Esophagus muscularis mucosa (tissue), 4 donors: ENCODE measurements at regions not wholly inside any gene's neighbourhood (a gene's known extent, or its start where the extent isn't known, plus 50 kb on each side); places are given as distances from the start of the nearest gene placed in this dataset.

Experiments
- DNase-seq: peaks from one replicate; pipeline ENCODE4 v3.0.0-alpha.2; 2017; ENCODE audit errors: extremely low spot score
- H3K27ac ChIP-seq, 4 donors: fragments of 200-600 bp; sonication (generic); replicated peaks in 1 of 4; 1 replicate in 3 of 4; 2 replicates in 1 of 4; pipeline ENCODE4 v1.5.1; 2016 to 2019; ENCODE audit warnings: mild to moderate bottlenecking in 1 of 4
- H3K27me3 ChIP-seq, 4 donors: fragments of 200-600 bp; sonication (generic); one replicate each; pipeline versions ENCODE4 v1.5.1 to v1.6.0; 2016 to 2019
- H3K36me3 ChIP-seq, 4 donors: fragments of 200-600 bp; sonication (generic); one replicate each; pipeline ENCODE4 v1.5.1; 2016 to 2019
- H3K4me1 ChIP-seq, 4 donors: fragments of 200-600 bp; sonication (generic); one replicate each; pipeline ENCODE4 v1.5.1; 2016 to 2019
- H3K4me3 ChIP-seq, 4 donors: fragments of 200-600 bp; sonication (generic); 1 replicate in 2 of 4; 2 replicates in 2 of 4; pipeline ENCODE4 v1.5.1; 2016 to 2019; ENCODE audit warnings: mild to moderate bottlenecking in 4 of 4, moderate library complexity in 1 of 4
- H3K9me3 ChIP-seq, 4 donors: fragments of 200-600 bp; sonication (generic); 1 replicate in 3 of 4; 2 replicates in 1 of 4; pipeline ENCODE4 v1.5.1; 2016 to 2019
- EP300 ChIP-seq: sonication (generic); formaldehyde crosslinking; IDR thresholded peaks from one replicate; pipeline ENCODE4 v1.6.1; 2017; ENCODE audit warnings: antibody characterized with exemption
- POLR2A ChIP-seq: fragments of 450-650 bp; IDR thresholded peaks from one replicate; pipeline ENCODE4 v1.6.1; 2017; ENCODE audit warnings: antibody characterized with exemption, moderate library complexity, mild to moderate bottlenecking, low read depth
- POLR2AphosphoS5 ChIP-seq, 2 donors: sonication (generic); formaldehyde crosslinking; IDR thresholded peaks; one replicate each; pipeline ENCODE4 v1.6.1; 2017; ENCODE audit warnings: antibody characterized with exemption in 2 of 2
- WGBS: methylation state at CpG from one replicate; pipeline ENCODE4 v1.1.5; 2018; 5-methylcytosine and 5-hydroxymethylcytosine counted together
- intact Hi-C: fragments of 100-400 bp; cut with DNase I; formaldehyde crosslinking; loops from one replicate; pipeline ENCODE4 v1.15.1; 2023
- TF ChIP-seq, protein P1 (sequence below), 3 experiments: fragments of 200-600 bp in 2 of 3; fragments of 450-650 bp in 1 of 3; sonication (generic) in 2 of 3; IDR thresholded peaks; one replicate each; pipeline ENCODE4 v1.5.1; 2017 to 2019; ENCODE audit warnings: antibody characterized with exemption in 3 of 3, mild to moderate bottlenecking in 2 of 3, moderate library complexity in 1 of 3

DNA sequence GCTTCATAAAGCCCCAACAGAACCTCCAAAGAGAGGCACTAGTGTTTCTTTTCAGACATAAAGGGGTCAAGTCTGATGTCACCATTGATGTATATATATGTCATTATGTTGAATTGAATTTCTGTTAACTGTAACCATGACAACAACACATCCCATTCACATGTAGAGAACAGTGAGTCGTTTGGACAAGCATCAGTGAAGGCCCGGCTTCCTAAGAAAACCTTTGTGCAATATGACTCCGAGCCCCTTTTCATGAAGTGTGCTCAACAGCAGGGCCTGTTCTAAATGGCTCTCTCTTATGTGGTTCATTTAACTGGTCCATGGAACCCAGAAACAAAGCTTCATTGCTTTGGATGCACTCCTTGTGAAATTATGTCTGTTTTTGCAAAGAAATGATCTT, 67.2 kb upstream of the UBL3 start:
- Histone ChIP-seq H3K27ac (no peak overlapping the region), H3K4me3 (no peak overlapping the region), H3K9me3 (no peaks in the 10 kb centered on the region), H3K27me3 (no peaks in the 10 kb centered on the region), H3K4me1 (peaks cover 0 to 22% (median 14%) of the 10 kb centered on the region in 4 donors), H3K36me3 (no peaks in the 10 kb centered on the region)
- DNase-seq = no peak
- WGBS = 86% methylated on average over 3 of the region's 3 CpGs
- intact Hi-C loops = no loop called here
- TF ChIP-seq, protein P1, sequence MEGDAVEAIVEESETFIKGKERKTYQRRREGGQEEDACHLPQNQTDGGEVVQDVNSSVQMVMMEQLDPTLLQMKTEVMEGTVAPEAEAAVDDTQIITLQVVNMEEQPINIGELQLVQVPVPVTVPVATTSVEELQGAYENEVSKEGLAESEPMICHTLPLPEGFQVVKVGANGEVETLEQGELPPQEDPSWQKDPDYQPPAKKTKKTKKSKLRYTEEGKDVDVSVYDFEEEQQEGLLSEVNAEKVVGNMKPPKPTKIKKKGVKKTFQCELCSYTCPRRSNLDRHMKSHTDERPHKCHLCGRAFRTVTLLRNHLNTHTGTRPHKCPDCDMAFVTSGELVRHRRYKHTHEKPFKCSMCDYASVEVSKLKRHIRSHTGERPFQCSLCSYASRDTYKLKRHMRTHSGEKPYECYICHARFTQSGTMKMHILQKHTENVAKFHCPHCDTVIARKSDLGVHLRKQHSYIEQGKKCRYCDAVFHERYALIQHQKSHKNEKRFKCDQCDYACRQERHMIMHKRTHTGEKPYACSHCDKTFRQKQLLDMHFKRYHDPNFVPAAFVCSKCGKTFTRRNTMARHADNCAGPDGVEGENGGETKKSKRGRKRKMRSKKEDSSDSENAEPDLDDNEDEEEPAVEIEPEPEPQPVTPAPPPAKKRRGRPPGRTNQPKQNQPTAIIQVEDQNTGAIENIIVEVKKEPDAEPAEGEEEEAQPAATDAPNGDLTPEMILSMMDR (IDR thresholded peaks at IDR 0.05) = no peak
- TF ChIP-seq POLR2A (no peak), EP300 (no peak), POLR2AphosphoS5 (IDR thresholded peaks at IDR 0.05) (no peak)

DNA sequence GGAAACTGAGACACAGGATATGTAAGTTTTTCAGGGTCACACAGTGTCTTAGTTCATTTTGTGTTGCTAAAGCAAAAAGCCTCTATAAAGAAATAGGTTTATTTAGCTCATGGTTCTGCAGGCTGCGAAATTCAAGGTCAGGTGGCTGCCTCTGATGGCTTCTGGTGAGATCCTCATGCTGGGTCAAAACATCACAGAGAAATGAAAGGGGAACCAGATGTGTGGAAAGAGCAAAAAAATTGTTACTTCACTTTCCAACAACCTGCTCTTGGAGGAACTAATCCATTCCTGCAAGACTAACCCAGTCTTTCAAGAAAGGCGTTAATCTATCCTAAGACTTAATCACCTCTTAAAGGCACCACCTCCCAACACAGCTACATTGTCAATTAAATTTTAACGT, 64.2 kb upstream of the UBL3 start:
- Histone ChIP-seq H3K27ac (no peak overlapping the region), H3K36me3 (no peaks in the 10 kb centered on the region), H3K4me1 (peaks cover 0 to 9% (median under 1%) of the 10 kb centered on the region in 4 donors), H3K9me3 (no peaks in the 10 kb centered on the region), H3K4me3 (no peak overlapping the region), H3K27me3 (no peaks in the 10 kb centered on the region)
- 73% methylated on average over 3 of the region's 3 CpGs for WGBS
- intact Hi-C loops = no loop called here
- TF ChIP-seq EP300 (no peak), POLR2AphosphoS5 (IDR thresholded peaks at IDR 0.05) (no peak), POLR2A (no peak)
- TF ChIP-seq, protein P1 (IDR thresholded peaks at IDR 0.05) = no peak
- no peak for DNase-seq

DNA sequence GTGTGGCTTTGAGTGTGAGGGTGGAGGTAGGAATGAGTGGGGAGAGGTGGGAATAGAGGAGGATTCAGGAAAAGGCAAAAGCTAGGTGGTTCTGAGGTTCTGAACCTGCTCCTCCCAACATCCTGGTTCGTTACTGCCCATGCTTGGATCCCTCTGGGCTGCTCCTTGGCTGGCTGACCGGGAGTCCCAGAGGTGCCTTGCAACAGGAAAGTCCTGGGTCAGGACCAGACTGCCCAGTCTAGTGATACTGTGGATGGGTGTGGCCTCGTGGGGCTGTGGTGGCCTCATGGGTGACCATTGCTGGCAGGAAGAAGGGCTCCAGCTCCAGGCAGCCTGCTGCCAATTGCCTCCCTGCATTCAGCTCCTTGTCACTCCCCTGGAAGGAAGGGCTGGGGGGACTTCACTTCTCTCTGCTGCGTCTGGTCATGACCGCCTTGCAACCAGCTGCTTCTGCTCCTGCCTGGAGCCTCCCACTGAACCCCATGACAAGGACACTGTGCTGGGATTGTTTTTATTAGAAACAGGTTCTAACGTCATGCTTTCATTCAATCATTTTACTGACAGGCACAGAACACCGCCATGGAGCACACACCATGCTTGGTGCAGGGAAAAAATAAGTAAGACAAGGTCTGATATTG, 61.5 kb upstream of the UBL3 start:
- no peak for TF ChIP-seq POLR2A
- Histone ChIP-seq H3K27me3 (no peaks in the 10 kb centered on the region), H3K4me3 (no peak overlapping the region), H3K27ac (no peak overlapping the region), H3K9me3 (no peaks in the 10 kb centered on the region), H3K36me3 (no peaks in the 10 kb centered on the region), H3K4me1 (peaks cover 0 to 15% (median 5%) of the 10 kb centered on the region in 4 donors)
- 79% methylated on average over 7 of the region's 7 CpGs for WGBS
- no peak for DNase-seq
- intact Hi-C loops = no loop called here

DNA sequence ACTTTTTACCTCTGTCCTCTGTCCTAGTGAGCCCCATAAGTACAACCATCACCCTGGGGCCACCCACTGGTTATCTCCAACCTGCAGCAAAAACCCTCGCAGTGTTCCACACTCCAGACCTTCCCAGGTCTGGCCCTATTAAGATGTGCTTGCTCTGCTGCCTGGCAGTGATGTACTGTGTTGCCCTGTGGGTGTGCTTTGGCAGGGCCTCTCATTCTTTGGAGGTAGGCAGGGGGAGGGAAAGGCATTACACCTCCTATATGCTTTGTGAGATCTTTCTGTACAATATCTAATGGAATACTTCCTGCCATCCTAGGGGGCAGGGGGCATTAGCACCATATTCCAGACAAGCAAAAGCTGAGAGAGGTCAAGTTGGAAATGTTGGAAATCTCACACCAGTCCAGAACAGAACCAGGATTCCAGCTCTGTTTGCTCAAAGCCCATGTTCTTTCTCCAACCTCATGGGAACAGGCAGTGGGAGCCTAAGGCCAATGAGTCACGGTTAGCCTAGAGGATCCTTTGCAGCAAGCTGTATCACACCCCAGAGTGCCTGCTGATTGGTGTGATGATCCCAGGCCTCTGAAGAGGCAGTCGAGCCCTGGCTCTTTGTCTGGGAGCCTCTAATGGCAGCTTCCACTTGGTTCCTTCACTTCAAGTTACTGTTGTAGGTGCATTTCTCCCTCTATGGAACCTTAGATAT, 59.7 kb upstream of the UBL3 start:
- intact Hi-C loops = loop anchor here (5.0 kb wide), 1 partner anchor 58 kb away; the partner anchor contains the start of gene UBL3
- no peak for DNase-seq
- peaks cover 5 to 31% (median 20%) of the 10 kb centered on the region in 4 donors for H3K4me1 ChIP-seq
- no peak overlapping the region for H3K4me3 ChIP-seq
- H3K27ac ChIP-seq = no peak overlapping the region
- H3K27me3 ChIP-seq = no peaks in the 10 kb centered on the region
- TF ChIP-seq, protein P1 (IDR thresholded peaks at IDR 0.05) = no peak
- TF ChIP-seq POLR2AphosphoS5 (IDR thresholded peaks at IDR 0.05) = no peak
- no peak for TF ChIP-seq POLR2A
- TF ChIP-seq EP300 = no peak
- WGBS = 85% methylated on average over 3 of the region's 3 CpGs
- no peaks in the 10 kb centered on the region for H3K36me3 ChIP-seq
- no peaks in the 10 kb centered on the region for H3K9me3 ChIP-seq

DNA sequence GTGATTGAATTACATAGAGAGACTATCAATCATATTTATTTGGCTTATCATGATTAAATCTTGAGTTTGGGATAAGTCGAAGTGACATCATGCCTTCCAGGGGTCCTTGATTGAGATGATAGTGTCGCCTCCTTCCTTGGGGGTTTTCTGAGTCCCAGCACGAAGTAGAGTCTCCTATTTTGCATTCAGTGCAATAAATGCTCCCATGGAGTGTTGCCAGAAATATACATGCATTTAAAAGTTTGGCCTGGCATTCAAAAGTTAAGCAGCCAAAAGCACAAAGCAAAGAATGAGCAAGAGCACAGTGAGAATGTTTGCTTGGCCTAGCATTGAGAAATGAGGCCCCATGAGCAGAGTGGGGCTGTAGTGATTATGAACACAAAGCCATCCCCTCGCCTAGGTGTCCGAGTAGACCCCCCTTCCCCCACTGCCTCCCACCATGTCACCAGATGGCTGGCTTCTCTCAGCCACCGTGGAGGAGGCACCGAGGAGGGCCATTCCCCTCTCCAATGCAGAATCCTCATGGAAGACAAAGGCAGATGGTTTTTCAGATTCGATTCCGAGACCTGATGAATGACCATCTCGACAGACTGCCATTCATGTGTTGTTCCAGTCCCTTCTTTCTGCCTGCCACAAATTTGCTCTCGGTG, 58.8 kb upstream of the UBL3 start:
- H3K27me3 ChIP-seq = no peaks in the 10 kb centered on the region
- no peaks in the 10 kb centered on the region for H3K9me3 ChIP-seq
- no peaks in the 10 kb centered on the region for H3K36me3 ChIP-seq
- no peak for DNase-seq
- 92% methylated on average over 9 of the region's 11 CpGs for WGBS
- no peak for TF ChIP-seq EP300
- TF ChIP-seq, protein P1 (IDR thresholded peaks at IDR 0.05) = no peak
- no peak for TF ChIP-seq POLR2AphosphoS5 (IDR thresholded peaks at IDR 0.05)
- TF ChIP-seq POLR2A = no peak
- H3K4me3 ChIP-seq = no peak overlapping the region
- peaks cover 5 to 33% (median 22%) of the 10 kb centered on the region in 4 donors for H3K4me1 ChIP-seq
- no peak overlapping the region for H3K27ac ChIP-seq
- intact Hi-C loops = loop anchor here (5.0 kb wide), 1 partner anchor 57 kb away; the partner anchor contains the start of gene UBL3
